Activated CD4-positive, alpha-beta T cell treated with anti-CD3 and anti-CD28 coated beads, Interleukin-2, Interleukin-6, amounts not matched to agents 100 ng/mL and 50 ng/mL, durations not matched to agents 16 hours and 8 hours (primary cell): ENCODE measurements at regions not wholly inside any gene's neighbourhood (a gene's known extent, or its start where the extent isn't known, plus 50 kb on each side); places are given as distances from the start of the nearest gene placed in this dataset.
"Not testable (repeated sequence)": the region's sequence is repeated elsewhere in the genome, so short reads cannot be mapped to it uniquely, and the experiment has no call there.

Experiments
- DNase-seq: peaks from one replicate; pipeline ENCODE4 v3.0.0-alpha.2; 2020

GRCh38 chr15:96182736-96183513, 147.6 kb upstream of the NR2F2 start:
- DNase-seq = no peak

- no peak for DNase-seq
Measured at GRCh38 chr15:96183514-96183850, 147.0 kb upstream of the NR2F2 start.

- no peak for DNase-seq
Measured at GRCh38 chr15:96183867-96184266, 146.6 kb upstream of the NR2F2 start.

GRCh38 chr15:96184297-96184696, 146.2 kb upstream of the NR2F2 start:
- no peak for DNase-seq

GRCh38 chr15:96186105-96186504, 144.4 kb upstream of the NR2F2 start:
- no peak for DNase-seq

GRCh38 chr15:96187341-96188305, 142.9 kb upstream of the NR2F2 start:
- DNase-seq = no peak

- no peak for DNase-seq
Measured at GRCh38 chr15:96197721-96198120, 132.8 kb upstream of the NR2F2 start.

GRCh38 chr15:96199111-96199510, 131.4 kb upstream of the NR2F2 start:
- DNase-seq = no peak

- no peak for DNase-seq
Measured at GRCh38 chr15:96200357-96200967, 130.0 kb upstream of the NR2F2 start.

GRCh38 chr15:96201696-96202095, 128.8 kb upstream of the NR2F2 start:
- no peak for DNase-seq

GRCh38 chr15:96205588-96205987, 124.9 kb upstream of the NR2F2 start:
- DNase-seq = not testable (repeated sequence)

GRCh38 chr15:96207377-96208006, 123.0 kb upstream of the NR2F2 start:
- DNase-seq = no peak

- no peak for DNase-seq
Measured at GRCh38 chr15:96209285-96209735, 121.2 kb upstream of the NR2F2 start.

GRCh38 chr15:96213045-96213444, 117.5 kb upstream of the NR2F2 start:
- DNase-seq = no peak

- DNase-seq = no peak
Measured at GRCh38 chr15:96213896-96214295, 116.6 kb upstream of the NR2F2 start.

- not testable (repeated sequence) for DNase-seq
Measured at GRCh38 chr15:96216481-96216880, 114.0 kb upstream of the NR2F2 start.

- DNase-seq = no peak
Measured at GRCh38 chr15:96217983-96218382, 112.5 kb upstream of the NR2F2 start.

GRCh38 chr15:96218623-96219455, 111.7 kb upstream of the NR2F2 start:
- no peak for DNase-seq

- DNase-seq = no peak
Measured at GRCh38 chr15:96219681-96220080, 110.8 kb upstream of the NR2F2 start.

GRCh38 chr15:96220657-96221056, 109.8 kb upstream of the NR2F2 start:
- DNase-seq = no peak

- DNase-seq = no peak
Measured at GRCh38 chr15:96222981-96223380, 107.5 kb upstream of the NR2F2 start.

- no peak for DNase-seq
Measured at GRCh38 chr15:96223939-96224338, 106.6 kb upstream of the NR2F2 start.
